WERI-Rb-1 (cell line): ENCODE measurements at regions not wholly inside any gene's neighbourhood (a gene's known extent, or its start where the extent isn't known, plus 50 kb on each side); places are given as distances from the start of the nearest gene placed in this dataset.

Source experiments
- DNase-seq: peaks from one replicate; pipeline ENCODE4 v3.0.0-alpha.2; 2020
- H3K27ac ChIP-seq: fragments of 250-450 bp; sonication (Bioruptor Pico); 2 replicates; pipeline ENCODE4 v1.5.1; 2020; ENCODE audit warnings: mild to moderate bottlenecking, moderate library complexity
- H3K27me3 ChIP-seq: fragments of 250-450 bp; sonication (Bioruptor Pico); 2 replicates; pipeline ENCODE4 v1.5.1; 2021; ENCODE audit warnings: mild to moderate bottlenecking, low read depth, moderate library complexity; ENCODE audit not compliant: insufficient read depth, severe bottlenecking
- H3K36me3 ChIP-seq: fragments of 250-450 bp; sonication (Bioruptor Pico); 2 replicates; pipeline ENCODE4 v1.5.1; 2020; ENCODE audit warnings: mild to moderate bottlenecking, moderate library complexity
- H3K4me3 ChIP-seq: 2 replicates; pipeline ENCODE4 v1.5.1; 2011; ENCODE audit warnings: low read depth, mild to moderate bottlenecking, control low read depth, low read length
- H3K9me3 ChIP-seq: fragments of 250-450 bp; sonication (Bioruptor Pico); 2 replicates; pipeline ENCODE4 v1.5.1; 2021; ENCODE audit warnings: mild to moderate bottlenecking, moderate library complexity; ENCODE audit not compliant: severe bottlenecking
- CTCF ChIP-seq: IDR thresholded peaks from 2 replicates; pipeline ENCODE4 v1.5.1; 2011; ENCODE audit warnings: low read depth, mild to moderate bottlenecking, control low read depth, inconsistent platforms, low read length

DNA sequence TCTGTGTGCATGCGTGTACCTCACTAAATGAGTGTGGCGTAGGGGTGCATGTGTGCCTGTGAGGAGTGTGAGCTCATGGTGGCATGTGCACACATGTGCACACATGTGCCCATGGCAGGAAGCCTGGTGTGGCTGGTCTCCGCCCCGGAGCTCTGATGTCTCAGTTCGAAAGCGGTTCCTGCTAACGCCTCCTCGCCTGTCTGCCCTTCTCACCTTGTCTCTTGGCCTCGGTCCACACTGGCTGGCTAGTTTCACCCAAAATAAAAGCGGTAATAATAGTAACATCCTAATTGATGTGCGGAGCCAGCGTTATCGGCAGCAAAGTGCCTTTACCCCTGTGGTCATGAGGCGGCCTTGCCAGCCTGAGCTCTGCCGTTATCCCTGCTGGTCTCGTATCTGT lies 1190.4 kb downstream of the BRD1 start:
- TF ChIP-seq CTCF = no peak
- H3K4me3 ChIP-seq = no peak overlapping the region
- DNase-seq = no peak

GRCh38 chr22:48636746-48637145 lies 1190.9 kb downstream of the BRD1 start:
- no peak for TF ChIP-seq CTCF
- H3K36me3 ChIP-seq = no peaks in the 10 kb centered on the region
- no peak overlapping the region for H3K4me3 ChIP-seq
- no peaks in the 10 kb centered on the region for H3K9me3 ChIP-seq
- no peaks in the 10 kb centered on the region for H3K27me3 ChIP-seq
- no peak for DNase-seq
- H3K27ac ChIP-seq = no peak overlapping the region

More for the DNA sequence above, 1190.4 kb downstream of the BRD1 start:
- H3K36me3 ChIP-seq = no peaks in the 10 kb centered on the region
- H3K9me3 ChIP-seq = no peaks in the 10 kb centered on the region
- no peak overlapping the region for H3K27ac ChIP-seq
- H3K27me3 ChIP-seq = no peaks in the 10 kb centered on the region

DNA sequence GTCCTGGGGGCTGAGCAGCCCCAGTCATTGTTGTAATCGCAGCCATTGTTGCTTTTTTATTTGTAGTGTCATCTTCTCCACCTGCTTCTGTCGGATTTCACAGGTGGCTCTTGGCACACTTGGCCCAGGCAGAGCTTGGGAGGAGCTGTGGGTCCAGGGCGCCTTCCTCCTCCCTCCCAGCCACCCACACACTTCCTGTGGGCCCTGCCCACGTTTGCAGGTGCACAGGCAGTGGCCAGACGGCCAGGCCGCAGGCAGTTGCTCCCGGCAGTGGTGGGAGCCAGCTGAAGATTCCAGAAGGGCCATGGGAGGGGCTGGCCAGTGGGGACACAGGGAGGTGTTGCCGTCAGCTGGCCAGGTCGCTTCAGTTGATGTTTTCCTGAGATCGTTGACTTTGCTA lies 1191.9 kb downstream of the BRD1 start:
- Histone ChIP-seq H3K4me3 (no peak overlapping the region), H3K27me3 (no peaks in the 10 kb centered on the region), H3K27ac (no peak overlapping the region), H3K36me3 (no peaks in the 10 kb centered on the region), H3K9me3 (no peaks in the 10 kb centered on the region)
- TF ChIP-seq CTCF = no peak
- DNase-seq = no peak

GRCh38 chr22:48635031-48635430 lies 1192.6 kb downstream of the BRD1 start:
- no peak overlapping the region for H3K4me3 ChIP-seq
- no peak overlapping the region for H3K27ac ChIP-seq
- H3K36me3 ChIP-seq = no peaks in the 10 kb centered on the region
- DNase-seq = no peak
- H3K9me3 ChIP-seq = no peaks in the 10 kb centered on the region
- no peaks in the 10 kb centered on the region for H3K27me3 ChIP-seq
- TF ChIP-seq CTCF = no peak

DNA sequence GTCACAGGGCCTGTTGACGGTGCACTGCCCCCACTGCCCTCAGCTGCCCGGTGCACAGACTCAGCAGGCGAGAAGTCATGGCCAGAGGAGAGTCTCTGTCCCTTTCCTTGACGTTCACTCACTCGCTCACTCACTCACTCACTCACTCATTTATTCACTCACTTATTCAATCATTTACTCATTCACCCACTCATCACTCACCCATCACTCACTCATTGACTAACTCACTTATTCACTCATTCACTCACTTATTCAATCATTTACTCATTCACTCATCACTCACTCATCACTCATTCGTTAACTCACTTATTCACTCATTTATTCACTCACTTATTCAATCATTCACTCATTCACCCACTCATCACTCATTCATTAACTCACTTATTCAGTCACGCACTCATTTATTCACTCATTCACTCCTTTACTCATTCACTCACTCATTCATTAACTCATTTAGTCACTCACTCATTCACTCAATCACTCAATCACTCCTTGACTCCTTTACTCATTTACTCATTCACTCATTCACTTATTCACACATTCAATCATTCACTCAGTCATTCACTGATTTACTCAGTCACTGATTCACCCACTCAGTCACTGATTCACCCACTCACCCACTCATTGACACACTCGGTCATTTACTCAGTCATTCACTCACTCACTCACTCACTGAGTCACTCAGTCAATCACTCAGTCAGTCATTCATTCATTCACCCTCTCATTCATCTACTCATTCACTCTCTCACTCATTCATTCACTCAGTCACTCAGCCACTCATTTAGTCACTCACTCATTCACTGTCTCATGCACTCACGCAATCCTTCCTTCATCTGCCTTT lies 1193.5 kb downstream of the BRD1 start:
- Histone ChIP-seq H3K9me3 (no peaks in the 10 kb centered on the region), H3K4me3 (no peak overlapping the region), H3K27ac (no peak overlapping the region), H3K36me3 (no peaks in the 10 kb centered on the region), H3K27me3 (no peaks in the 10 kb centered on the region)
- no peak for TF ChIP-seq CTCF
- no peak for DNase-seq
